Type B pancreatic cell (in vitro differentiated cells): ENCODE measurements at regions not wholly inside any gene's neighbourhood (a gene's known extent, or its start where the extent isn't known, plus 50 kb on each side); places are given as distances from the start of the nearest gene placed in this dataset.

ENCODE experiments used
- DNase-seq: peaks from one replicate; pipeline ENCODE4 v3.0.0; 2021; ENCODE audit warnings: mixed read lengths; ENCODE audit not compliant: unreplicated experiment; ENCODE audit errors: extremely low spot score
- H3K27ac Mint-ChIP-seq: 2 replicates; pipeline ENCODE4 v1.8.0; 2021; ENCODE audit warnings: mild to moderate bottlenecking, mixed read lengths
- H3K27me3 Mint-ChIP-seq: 2 replicates; pipeline ENCODE4 v1.8.0; 2021; ENCODE audit warnings: mixed read lengths
- H3K36me3 Mint-ChIP-seq: 2 replicates; pipeline ENCODE4 v1.8.0; 2021; ENCODE audit warnings: mixed read lengths
- H3K4me1 Mint-ChIP-seq: one replicate; pipeline ENCODE4 v1.8.0; 2021; ENCODE audit warnings: mixed read lengths; ENCODE audit not compliant: unreplicated experiment
- H3K4me3 Mint-ChIP-seq: 2 replicates; pipeline ENCODE4 v1.8.0; 2021; ENCODE audit warnings: mild to moderate bottlenecking, mixed read lengths
- H3K9me3 Mint-ChIP-seq: 2 replicates; pipeline ENCODE4 v1.8.0; 2021; ENCODE audit warnings: mixed read lengths
- CTCF ChIP-seq: fragments of 200-600 bp; sonication (generic); conservative IDR thresholded peaks from 2 replicates; pipeline ENCODE4 v1.5.0; 2021; ENCODE audit warnings: antibody characterized with exemption, mild to moderate bottlenecking

- Mint-ChIP-seq H3K27ac (no peak overlapping the region), H3K27me3 (no peaks in the 10 kb centered on the region), H3K9me3 (peaks cover 4% of the 10 kb centered on the region), H3K36me3 (no peaks in the 10 kb centered on the region), H3K4me3 (no peak overlapping the region), H3K4me1 (peaks cover 11% of the 10 kb centered on the region)
- no peak for DNase-seq
- TF ChIP-seq CTCF, result no peak
Measured at GRCh38 chr1:59229138-59229537, 67.8 kb upstream of the FGGY start.

DNA sequence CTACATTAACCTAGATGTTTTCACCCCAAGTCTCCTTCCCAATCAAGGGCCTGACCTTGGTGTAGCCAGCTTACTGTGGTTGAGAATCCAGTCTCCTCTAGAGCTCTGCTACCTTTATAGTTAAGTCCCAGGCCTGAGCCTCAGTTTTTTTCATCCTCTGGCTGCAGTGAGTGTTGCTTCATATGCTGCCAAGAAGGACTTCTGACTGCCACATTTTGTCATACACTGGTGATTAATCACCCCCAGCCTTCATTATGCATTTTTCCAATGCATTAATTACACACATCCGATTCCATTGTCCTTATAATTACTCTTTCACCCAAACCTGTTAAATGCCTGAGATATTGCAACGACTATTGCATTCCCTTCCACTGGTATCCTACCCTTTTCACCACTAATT is 66.3 kb upstream of the FGGY start:
- TF ChIP-seq CTCF, result no peak
- Mint-ChIP-seq H3K4me1 (peaks cover 6% of the 10 kb centered on the region), H3K27ac (no peak overlapping the region), H3K4me3 (no peak overlapping the region), H3K27me3 (no peaks in the 10 kb centered on the region), H3K9me3 (peaks cover 4% of the 10 kb centered on the region), H3K36me3 (no peaks in the 10 kb centered on the region)
- no peak for DNase-seq

DNA sequence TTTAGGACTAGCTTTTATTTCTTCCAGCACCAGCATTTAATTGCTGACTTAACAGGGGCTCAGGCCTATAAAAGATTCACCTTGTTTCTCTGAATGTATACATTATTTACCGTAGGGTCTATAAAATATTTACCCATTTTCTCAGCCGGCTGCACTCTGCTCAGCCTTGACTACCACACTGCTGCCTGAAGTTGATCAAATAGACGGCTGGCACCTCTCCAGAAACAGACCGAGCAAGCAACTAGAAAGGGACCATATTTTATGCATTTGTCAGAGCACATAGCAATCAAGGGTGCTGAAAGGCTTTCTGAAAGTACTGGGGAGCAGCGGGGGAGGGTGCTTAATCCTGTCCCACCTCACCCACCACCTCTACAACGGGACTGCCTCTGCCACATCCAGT is 64.7 kb upstream of the FGGY start:
- Mint-ChIP-seq H3K4me3 (no peak overlapping the region), H3K9me3 (peaks cover 1% of the 10 kb centered on the region), H3K4me1 (peaks cover 6% of the 10 kb centered on the region), H3K27me3 (no peaks in the 10 kb centered on the region), H3K36me3 (no peaks in the 10 kb centered on the region), H3K27ac (no peak overlapping the region)
- DNase-seq, result no peak
- TF ChIP-seq CTCF, result no peak

DNA sequence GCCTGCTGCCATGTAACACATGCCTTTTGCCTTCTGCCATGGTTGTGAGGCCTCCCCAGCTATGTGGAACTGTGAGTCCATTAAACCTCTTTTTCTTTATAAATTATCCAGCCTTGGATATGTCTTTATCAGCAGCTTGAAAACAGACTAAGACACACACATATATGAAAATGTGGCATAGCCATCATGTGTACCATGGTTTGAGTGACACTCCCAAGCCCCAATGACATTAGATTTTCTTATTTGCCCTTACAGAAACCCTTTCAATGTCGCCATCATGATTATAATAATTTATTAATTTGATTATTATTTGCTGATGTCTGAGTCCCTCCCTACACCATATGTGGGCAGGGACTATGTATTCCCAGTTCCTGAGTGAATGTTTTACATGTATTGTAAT is 63.5 kb upstream of the FGGY start:
- H3K36me3 Mint-ChIP-seq, result no peaks in the 10 kb centered on the region
- no peak for DNase-seq
- no peaks in the 10 kb centered on the region for H3K9me3 Mint-ChIP-seq
- peaks cover 14% of the 10 kb centered on the region for H3K4me1 Mint-ChIP-seq
- no peak for TF ChIP-seq CTCF
- H3K4me3 Mint-ChIP-seq, result no peak overlapping the region
- no peaks in the 10 kb centered on the region for H3K27me3 Mint-ChIP-seq
- H3K27ac Mint-ChIP-seq, result no peak overlapping the region

DNA sequence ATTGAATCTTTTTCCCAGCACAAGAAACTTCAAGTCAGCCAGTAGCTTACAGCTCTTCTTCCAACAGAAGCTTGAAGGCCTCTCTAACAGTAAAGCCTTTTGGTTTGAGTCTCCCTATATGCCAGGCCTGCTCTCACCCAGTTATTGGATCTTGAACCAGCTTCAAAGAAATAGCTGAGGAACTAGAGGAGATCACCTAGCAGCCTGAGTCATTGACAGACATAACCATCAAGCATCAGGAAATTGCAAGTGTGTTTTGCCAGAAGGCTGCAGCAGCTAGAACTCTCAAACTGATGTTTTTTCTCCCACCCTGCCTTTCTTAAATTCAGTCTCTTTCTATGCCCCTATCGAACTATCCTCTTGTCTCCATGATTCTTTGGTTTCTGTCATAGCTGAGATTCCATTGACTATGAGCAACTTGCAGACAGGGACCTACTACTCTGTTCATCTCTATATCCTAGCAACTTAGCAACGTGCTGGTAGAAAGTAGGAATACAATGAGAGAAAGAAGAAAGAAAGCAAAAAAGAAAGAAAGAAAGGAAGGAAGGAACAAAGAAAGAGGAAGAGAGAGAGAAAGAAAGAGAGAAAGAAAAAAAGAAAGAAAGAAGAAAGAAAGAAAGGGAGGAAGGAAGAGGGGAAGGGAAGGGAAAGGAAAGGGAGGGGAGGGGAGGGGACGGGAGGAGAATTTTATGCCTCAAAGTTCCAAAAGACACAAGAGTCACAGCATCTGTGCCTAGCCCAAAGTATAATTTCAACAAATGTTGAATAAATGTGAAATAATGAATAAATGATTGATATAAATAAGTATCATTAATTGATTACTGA is 60.0 kb upstream of the FGGY start:
- no peak for TF ChIP-seq CTCF
- Mint-ChIP-seq H3K9me3 (no peaks in the 10 kb centered on the region), H3K4me1 (peaks cover 19% of the 10 kb centered on the region), H3K4me3 (no peak overlapping the region), H3K36me3 (no peaks in the 10 kb centered on the region), H3K27ac (no peak overlapping the region), H3K27me3 (no peaks in the 10 kb centered on the region)
- no peak for DNase-seq
